ENCODE measurements at regions not wholly inside any gene's neighbourhood (a gene's known extent, or its start where the extent isn't known, plus 50 kb on each side); places are given as distances from the start of the nearest gene placed in this dataset.

GRCh38 chr15:69515508-69515907 lies 62.9 kb downstream of the RPLP1 start:
- TF ChIP-seq CTCF (conservative IDR thresholded peaks at IDR 0.05) = no peak
- TF ChIP-seq EZH2 (IDR thresholded peaks at IDR 0.05; ENCODE audit: low read depth) = no peak

Measured in PC-9 (cell line).